HCT116 (cell line): ENCODE measurements at regions not wholly inside any gene's neighbourhood (a gene's known extent, or its start where the extent isn't known, plus 50 kb on each side); places are given as distances from the start of the nearest gene placed in this dataset.

Experiments used
- ATAC-seq: fragments of 200-7000 bp; cut with Tn5 transposase; 2 replicates; pipeline ENCODE4 v1.9.1; 2020; ENCODE audit warnings: mild to moderate bottlenecking, moderate library complexity
- BruUV-seq: library from RNA; stranded (reverse); fragments of 400-500 nt; replicated peaks from 2 replicates; lab custom pipeline; 2021; lab: Mats Ljungman, UMichigan
- CTCF ChIA-PET: fragments of 300-600 bp; sonication (Branson Sonifier 250); formaldehyde crosslinking; loops from one replicate; lab custom pipeline; 2021; ENCODE audit warnings: antibody characterized with exemption; lab: Charles Lee
- POLR2A ChIA-PET: fragments of 300-600, 350-600 bp; sonication (Branson Sonifier 250); formaldehyde crosslinking; loops from one replicate; lab custom pipeline; 2021; ENCODE audit warnings: antibody characterized with exemption; lab: Charles Lee
- RAD21 ChIA-PET, 2 experiments: fragments of 300-600 bp; sonication (Branson Sonifier 250); formaldehyde crosslinking; loops; one replicate each; lab custom pipeline; 2023; ENCODE audit warnings: low total read pairs in 2 of 2; ENCODE audit not compliant: uncharacterized antibody in 2 of 2, unreplicated experiment in 2 of 2, low non-redundant PET in 1 of 2; lab: Charles Lee
- DNase-seq: peaks from one replicate; pipeline ENCODE4 v3.0.0-alpha.2; 2010; ENCODE audit warnings: low read depth, low spot score
- H2AFZ ChIP-seq: fragments of 200-600 bp; shearing (Covaris generic), sonication (generic); 2 replicates; pipeline ENCODE4 v1.6.1; 2017; ENCODE audit warnings: low read depth, mixed run types, mixed read lengths, antibody characterized with exemption, low read length; ENCODE audit not compliant: poor library complexity, severe bottlenecking
- H3K27ac ChIP-seq: 2 replicates; pipeline ENCODE4 v1.5.1; 2012; ENCODE audit warnings: low read depth, low read length
- H3K27me3 ChIP-seq: fragments of 200-600 bp; sonication (generic); 2 replicates; pipeline ENCODE4 v1.6.1; 2016; ENCODE audit warnings: mixed run types, low read length, mixed read lengths; ENCODE audit not compliant: insufficient read depth
- H3K36me3 ChIP-seq, 2 experiments: fragments of 200-500 bp in 1 of 2; fragments of 200-600 bp in 1 of 2; sonication (Bioruptor generic) in 1 of 2; sonication (generic) in 1 of 2; 2 replicates each; pipeline versions ENCODE4 v1.5.1 to v1.6.1; 2014 to 2016; ENCODE audit warnings: low read length in 2 of 2, inconsistent platforms in 1 of 2, mixed read lengths in 1 of 2, mixed run types in 1 of 2; ENCODE audit not compliant: insufficient read depth in 2 of 2, control insufficient read depth in 1 of 2
- H3K4me1 ChIP-seq, 2 experiments: fragments of 200-600 bp in 1 of 2; sonication (generic) in 1 of 2; 2 replicates each; pipeline versions ENCODE4 v1.5.1 to v1.6.1; 2012 to 2017; ENCODE audit warnings: low read length in 2 of 2, inconsistent platforms in 1 of 2, mild to moderate bottlenecking in 1 of 2, mixed read lengths in 1 of 2, mixed run types in 1 of 2, moderate library complexity in 1 of 2; ENCODE audit not compliant: insufficient read depth in 2 of 2, control insufficient read depth in 1 of 2
- H3K4me2 ChIP-seq: fragments of 200-600 bp; sonication (generic); 2 replicates; pipeline ENCODE4 v1.6.1; 2017; ENCODE audit warnings: mixed run types, low read length, mixed read lengths
- H3K4me3 ChIP-seq, 2 experiments: fragments of 200-600 bp in 1 of 2; sonication (generic) in 1 of 2; replicated peaks in 1 of 2; 2 replicates each; pipeline ENCODE4 v1.5.1; 2011 to 2016; ENCODE audit warnings: low read length in 2 of 2, control low read depth in 1 of 2, low read depth in 1 of 2, mild to moderate bottlenecking in 1 of 2, mixed read lengths in 1 of 2, mixed run types in 1 of 2
- H3K79me2 ChIP-seq: fragments of 200-600 bp; sonication (generic); 2 replicates; pipeline ENCODE4 v1.6.1; 2017; ENCODE audit warnings: mild to moderate bottlenecking, mixed run types, low read length, moderate library complexity, mixed read lengths; ENCODE audit not compliant: insufficient read depth
- H3K9ac ChIP-seq: fragments of 200-600 bp; sonication (generic); 2 replicates; pipeline ENCODE4 v1.6.1; 2016; ENCODE audit warnings: low read length, mixed read lengths
- H3K9me2 ChIP-seq: fragments of 200-600 bp; sonication (generic), shearing (Covaris generic); 2 replicates; pipeline ENCODE4 v1.6.1; 2017; ENCODE audit warnings: mixed run types, mild to moderate bottlenecking, moderate library complexity; ENCODE audit not compliant: insufficient read depth
- H3K9me3 ChIP-seq, 2 experiments: fragments of 200-500 bp in 1 of 2; fragments of 200-600 bp in 1 of 2; sonication (Bioruptor generic) in 1 of 2; sonication (generic) in 1 of 2; 2 replicates each; pipeline ENCODE4 v1.6.1; 2014 to 2017; ENCODE audit warnings: low read length in 2 of 2, mixed read lengths in 2 of 2, inconsistent platforms in 1 of 2, low read depth in 1 of 2, mild to moderate bottlenecking in 1 of 2, mixed run types in 1 of 2, moderate library complexity in 1 of 2; ENCODE audit not compliant: control insufficient read depth in 1 of 2, insufficient read depth in 1 of 2
- H4K20me1 ChIP-seq: fragments of 200-600 bp; sonication (generic), shearing (Covaris generic); 2 replicates; pipeline ENCODE4 v1.6.1; 2017; ENCODE audit warnings: mixed run types, mild to moderate bottlenecking, moderate library complexity; ENCODE audit not compliant: insufficient read depth
- CTCF ChIP-seq, 3 experiments: fragments of 200-600 bp in 1 of 3; sonication (generic) in 1 of 3; IDR thresholded peaks in 2 of 3; conservative IDR thresholded peaks in 1 of 3; 2 replicates each; pipeline ENCODE4 v1.5.1; 2012 to 2017; ENCODE audit warnings: low read depth in 2 of 3, low read length in 2 of 3, antibody characterized with exemption in 1 of 3, borderline replicate concordance in 1 of 3, control low read depth in 1 of 3, mild to moderate bottlenecking in 1 of 3, mixed read lengths in 1 of 3, mixed run types in 1 of 3, moderate library complexity in 1 of 3; ENCODE audit not compliant: insufficient read depth in 1 of 3
- EGR1 ChIP-seq: IDR thresholded peaks from 2 replicates; pipeline ENCODE4 v1.6.1; 2012; ENCODE audit warnings: low read depth
- ELF1 ChIP-seq: IDR thresholded peaks from 2 replicates; pipeline ENCODE4 v1.6.1; 2012; ENCODE audit warnings: low read depth, borderline replicate concordance
- EZH2 ChIP-seq: fragments of 200-600 bp; sonication (generic); IDR thresholded peaks from 2 replicates; pipeline ENCODE4 v1.6.1; 2017; ENCODE audit warnings: antibody characterized with exemption, mixed run types
- EZH2phosphoT487 ChIP-seq: fragments of 200-600 bp; IDR thresholded peaks from 2 replicates; pipeline ENCODE4 v1.6.1; 2018; ENCODE audit warnings: antibody characterized with exemption, borderline replicate concordance
- POLR2AphosphoS5 ChIP-seq: IDR thresholded peaks from 2 replicates; pipeline ENCODE4 v1.6.1; 2011; ENCODE audit warnings: mild to moderate bottlenecking, low read depth, low read length, moderate library complexity
- SIN3A ChIP-seq: IDR thresholded peaks from 2 replicates; pipeline ENCODE4 v1.6.1; 2012; ENCODE audit warnings: low read depth
- TCF7L2 ChIP-seq: IDR thresholded peaks from 2 replicates; pipeline ENCODE4 v1.7.0; 2011; ENCODE audit warnings: borderline replicate concordance, inconsistent platforms; ENCODE audit not compliant: insufficient read depth, insufficient read length; ENCODE audit errors: extremely low read depth
- ZNF274 ChIP-seq: fragments of 200-500 bp; sonication (Bioruptor generic); IDR thresholded peaks from 2 replicates; pipeline ENCODE4 v1.6.1; 2014; ENCODE audit warnings: mild to moderate bottlenecking, low read depth, low read length, inconsistent platforms
- intact Hi-C: fragments of 100-400 bp; cut with micrococcal nuclease; formaldehyde crosslinking; loops from 2 replicates; pipeline ENCODE4 v1.10.0; 2022
- TF ChIP-seq, protein P1 (sequence below): IDR thresholded peaks from 2 replicates; pipeline ENCODE4 v1.6.1; 2012

DNA sequence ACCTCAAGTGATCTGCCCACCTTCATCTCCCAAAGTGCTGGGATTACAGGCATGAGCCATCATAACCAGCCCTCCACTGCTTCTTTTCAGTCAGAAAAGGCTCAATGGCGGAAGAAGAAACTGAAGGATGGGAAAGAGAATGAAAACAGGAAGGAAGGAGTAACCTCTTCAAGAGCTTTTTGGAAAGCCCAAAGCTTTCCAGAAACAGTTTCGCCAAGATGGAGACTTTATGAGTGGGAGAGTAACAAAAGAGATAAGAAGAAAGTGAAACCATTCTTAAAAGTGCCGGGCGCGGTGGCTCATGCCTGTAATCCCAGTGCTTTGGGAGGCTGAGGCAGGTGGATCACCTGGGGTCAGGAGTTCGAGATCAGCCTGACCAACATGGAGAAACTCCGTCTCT lies 62.7 kb upstream of the NBL1 start:
- H3K9ac ChIP-seq: no peak overlapping the region
- peaks cover 0 to 6% of the 10 kb centered on the region in 2 experiments; a peak in 1 of 4 replicates for H3K4me1 ChIP-seq
- no peak for TF ChIP-seq SIN3A
- TF ChIP-seq ELF1: no peak
- TF ChIP-seq POLR2AphosphoS5: no peak
- no peak for TF ChIP-seq ZNF274
- TF ChIP-seq CTCF (IDR thresholded peaks at IDR 0.05 in 2 of 3, conservative IDR thresholded peaks at IDR 0.05 in 1 of 3; ENCODE audit: borderline replicate concordance in 1 of 3, insufficient read depth in 1 of 3, low read depth in 2 of 3, low read length in 2 of 3): no peak
- no peak for TF ChIP-seq EZH2phosphoT487
- no peak for TF ChIP-seq EZH2
- TF ChIP-seq EGR1: no peak
- no peak for TF ChIP-seq TCF7L2
- TF ChIP-seq, protein P1, sequence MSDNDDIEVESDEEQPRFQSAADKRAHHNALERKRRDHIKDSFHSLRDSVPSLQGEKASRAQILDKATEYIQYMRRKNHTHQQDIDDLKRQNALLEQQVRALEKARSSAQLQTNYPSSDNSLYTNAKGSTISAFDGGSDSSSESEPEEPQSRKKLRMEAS: no peak
- no TSS peak for BruUV-seq
- ATAC-seq (no peak), DNase-seq (no peak)
- no peak overlapping the region for H3K4me2 ChIP-seq
- no peaks in the 10 kb centered on the region for H3K79me2 ChIP-seq
- H3K36me3 ChIP-seq: no peaks in the 10 kb centered on the region
- H4K20me1 ChIP-seq: no peaks in the 10 kb centered on the region
- no peak overlapping the region for H3K27ac ChIP-seq
- H3K9me3 ChIP-seq: no peaks in the 10 kb centered on the region
- ChIA-PET CTCF (interaction anchor here (0.9 to 1.9 kb wide), 6 partner anchors 16 to 235 kb away, joined by 3 to 14 read pairs (median 5); a partner anchor contains a TSS), POLR2A (no interaction called here), RAD21 (interaction anchor here in 1 of 2 experiments (1.3 kb wide), 1 partner anchor 190 kb away, joined by 3 read pairs; no protein-coding TSS in a partner anchor)
- H2AFZ ChIP-seq: no peak overlapping the region
- intact Hi-C loops: loop anchor here (5.0 kb wide), 1 partner anchor 89 kb away; no protein-coding TSS in a partner anchor
- no peak overlapping the region for H3K4me3 ChIP-seq
- no peaks in the 10 kb centered on the region for H3K27me3 ChIP-seq
- no peaks in the 10 kb centered on the region for H3K9me2 ChIP-seq
